Sciatic nerve (tissue), 2 donors: ENCODE measurements at regions not wholly inside any gene's neighbourhood (a gene's known extent, or its start where the extent isn't known, plus 50 kb on each side); places are given as distances from the start of the nearest gene placed in this dataset.
A peak's percentile ranks its signal among the peaks of the same experiment; 100 is the strongest.

Experiments
- ATAC-seq: fragments of 200-7000 bp; cut with Tn5 transposase; one replicate; pipeline ENCODE4 v1.9.1; 2020; ENCODE audit warnings: mild to moderate bottlenecking, moderate library complexity
- DNase-seq: peaks from one replicate; pipeline ENCODE4 v3.0.0-alpha.2; 2020; ENCODE audit warnings: low spot score
- intact Hi-C: fragments of 100-400 bp; cut with DNase I; formaldehyde crosslinking; loops from one replicate; pipeline ENCODE4 v1.14.2; 2022
- donor health status: DM: no; HTN: no; CAD: no.
- donor health status: DM: no; HTN: no; CAD: no.

DNA sequence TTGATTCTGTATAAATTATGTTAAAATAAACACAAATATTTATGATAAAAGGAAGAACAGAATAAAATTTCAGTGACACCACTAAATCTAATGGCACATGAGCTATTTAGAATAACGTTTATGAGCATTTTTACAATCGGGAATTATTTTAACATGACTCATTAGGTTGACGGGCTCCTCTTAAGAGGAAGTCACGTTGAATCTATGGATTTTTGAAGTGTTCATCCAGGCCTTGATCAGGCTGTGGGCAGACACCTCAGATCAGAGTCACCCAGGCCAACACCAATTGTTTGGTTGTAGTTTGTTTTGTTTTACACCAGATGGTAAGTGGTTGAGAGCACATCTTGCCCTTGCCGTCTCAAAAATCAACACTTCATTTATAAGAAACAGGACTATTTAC is 257.8 kb downstream of the FOXO1 start:
- intact Hi-C loops: loop anchor here (10.0 kb wide), 1 partner anchor 256 kb away; the partner anchor contains the start of gene FOXO1
- DNase-seq (no peak), ATAC-seq (no peak)

DNA sequence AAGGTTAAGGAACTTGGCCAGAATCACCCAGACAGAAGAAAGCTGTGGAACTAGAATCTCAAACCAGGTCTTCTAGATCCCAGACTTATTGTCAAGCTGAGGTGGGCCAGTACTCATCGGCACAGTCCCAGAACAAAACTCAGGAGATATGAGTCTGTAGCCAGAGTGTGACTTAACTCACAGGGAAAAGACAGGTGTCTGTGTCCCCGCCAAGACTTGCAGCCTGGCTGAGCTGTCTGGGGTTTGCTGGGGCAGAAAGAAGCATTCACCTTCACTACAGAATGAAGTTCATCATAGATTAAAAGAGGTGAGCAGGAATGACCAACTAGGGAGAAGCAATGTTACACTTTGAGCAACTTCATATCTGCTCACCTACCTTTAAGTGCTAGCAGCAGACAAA is 257.2 kb downstream of the FOXO1 start:
- ATAC-seq (no peak), DNase-seq (no peak)
- intact Hi-C loops: loop anchor here (10.0 kb wide), 1 partner anchor 256 kb away; the partner anchor contains the start of gene FOXO1

DNA sequence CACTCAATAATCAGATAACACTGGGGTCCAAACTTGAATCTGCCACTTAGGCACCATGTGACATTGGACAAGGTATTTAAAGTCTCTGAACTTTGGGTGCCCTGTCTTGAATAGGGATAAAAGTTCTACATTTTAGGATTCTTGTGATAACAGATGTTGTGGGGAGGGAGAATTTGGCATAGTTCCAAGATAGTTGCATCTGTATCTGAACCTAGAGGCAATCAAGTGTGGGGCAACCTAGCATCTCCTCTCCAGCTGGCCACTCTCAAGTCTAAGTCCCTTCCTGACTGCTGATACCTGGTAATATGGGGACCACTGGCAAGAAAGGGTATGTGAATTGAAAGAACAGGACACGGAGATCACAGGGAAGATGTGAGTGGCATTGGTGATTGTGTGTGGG is 256.1 kb downstream of the FOXO1 start:
- intact Hi-C loops: no loop called here
- DNase-seq (no peak), ATAC-seq (peak; percentile 47)

DNA sequence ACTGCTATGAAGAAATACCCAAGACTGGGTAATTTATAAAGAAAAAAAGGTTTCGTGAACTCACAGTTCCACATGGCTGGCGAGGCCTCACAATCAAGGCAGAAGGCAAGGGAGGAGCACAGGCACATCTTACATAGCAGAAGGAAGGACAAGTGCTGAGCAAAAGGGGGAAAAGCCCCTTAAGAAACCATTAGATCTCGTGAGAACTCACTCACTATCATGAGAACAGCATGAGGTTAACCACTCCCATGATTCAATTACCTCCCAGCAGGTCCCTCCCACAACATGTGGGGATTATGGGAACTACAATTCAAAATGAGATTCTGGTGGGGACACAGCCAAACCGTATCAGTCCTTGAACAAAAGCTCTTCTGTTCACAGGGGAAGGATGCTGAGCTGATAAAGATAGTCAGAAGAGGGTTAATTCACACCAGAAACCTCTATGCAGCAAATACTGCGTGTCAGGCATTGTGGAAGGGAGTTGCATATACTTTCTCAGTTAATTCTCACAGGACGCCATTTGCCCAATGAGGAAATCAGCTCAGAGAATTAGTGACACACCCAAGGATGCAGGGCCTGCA is 246.2 kb downstream of the FOXO1 start:
- DNase-seq (no peak), ATAC-seq (no peak)
- intact Hi-C loops: no loop called here

DNA sequence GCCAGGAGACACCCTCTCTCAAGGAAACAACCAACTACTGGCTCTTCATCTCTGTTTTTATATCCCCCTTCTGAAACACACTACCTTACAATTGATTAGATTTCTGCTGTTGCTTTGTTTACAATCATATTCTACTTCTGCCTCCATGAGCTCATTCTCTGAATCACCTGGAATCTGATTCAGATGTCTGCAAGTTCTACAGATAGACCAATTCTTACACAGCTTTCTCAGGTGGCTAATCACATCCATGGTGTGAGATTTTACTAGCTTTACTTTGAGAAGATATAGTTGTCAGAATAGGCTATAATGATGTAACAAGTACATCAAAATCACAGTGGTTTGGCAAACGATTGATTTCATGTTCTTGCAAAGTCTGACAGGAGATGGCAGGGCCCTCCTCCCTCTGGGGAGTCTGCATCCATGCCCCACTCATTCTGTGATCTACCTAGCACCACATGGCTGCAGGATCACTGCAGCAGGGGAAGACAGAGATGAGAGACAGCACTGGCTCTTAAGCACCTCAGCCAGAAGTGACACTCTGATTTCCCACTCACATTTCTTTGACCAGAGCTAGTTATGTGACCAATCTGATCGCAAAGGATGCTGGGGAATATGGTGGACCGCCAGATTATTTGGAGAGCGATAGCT is 243.7 kb downstream of the FOXO1 start:
- intact Hi-C loops: no loop called here
- DNase-seq (no peak), ATAC-seq (no peak)

DNA sequence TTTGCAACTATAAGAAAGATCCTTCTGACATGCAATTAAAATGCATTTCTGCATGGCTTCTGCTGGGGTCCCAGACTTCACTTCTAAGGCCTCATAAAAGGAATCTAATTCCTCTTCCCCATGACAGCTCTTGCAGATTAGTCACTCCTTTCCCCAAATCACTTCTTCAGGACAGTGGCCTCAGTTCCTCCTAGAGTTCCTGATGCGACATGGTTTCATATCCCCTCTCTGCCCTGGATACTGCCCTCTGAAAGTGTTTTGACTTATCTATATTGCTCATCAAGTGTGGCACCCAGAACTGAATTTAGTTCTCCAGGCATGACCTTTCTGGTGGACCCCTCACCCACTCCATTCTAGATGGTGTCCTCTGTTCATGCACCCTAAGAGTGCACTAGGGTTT is 238.1 kb downstream of the FOXO1 start:
- no peak for DNase-seq
- ATAC-seq: peak; percentile 23

DNA sequence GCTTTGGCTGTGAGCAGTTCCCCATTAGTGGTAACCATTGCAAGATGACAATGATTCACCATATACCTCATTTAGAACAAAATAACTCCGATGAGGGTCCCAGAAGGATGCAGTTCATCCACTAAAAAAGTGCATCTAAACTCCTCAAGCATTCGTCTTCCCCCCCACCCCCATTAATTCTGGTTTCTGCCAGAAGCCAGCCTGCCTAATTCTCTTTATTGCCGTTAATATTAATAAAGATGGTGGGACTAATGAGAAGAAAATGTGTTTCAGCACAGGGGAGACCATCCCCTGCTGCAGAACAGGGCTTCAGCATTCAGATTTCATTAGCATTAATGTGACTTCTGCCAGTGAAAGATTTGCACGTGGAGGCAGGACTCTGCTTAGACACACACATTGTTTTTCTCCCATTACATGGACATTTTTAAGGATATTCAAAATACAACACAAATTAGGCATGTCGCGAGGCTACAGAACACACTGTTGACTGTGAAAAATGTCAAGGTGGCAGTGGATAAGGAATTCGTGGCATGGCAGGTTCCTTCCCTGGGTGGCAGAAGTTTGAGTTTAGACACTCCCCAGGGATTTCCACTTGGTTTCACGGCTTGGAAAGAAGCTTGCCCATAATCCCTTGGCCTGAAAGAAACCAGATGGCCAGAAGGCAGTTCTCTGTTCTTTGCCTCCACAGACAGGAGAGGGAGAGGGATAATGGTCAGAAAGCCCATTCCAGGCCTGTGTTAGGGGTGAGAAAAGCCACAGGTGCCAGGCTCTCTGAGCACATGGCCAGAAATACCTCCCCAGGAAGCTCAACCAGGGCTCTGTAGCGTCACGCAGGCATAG is 236.5 kb downstream of the FOXO1 start:
- no peak for DNase-seq
- ATAC-seq: no peak
- intact Hi-C loops: no loop called here

More for the DNA sequence above, 238.1 kb downstream of the FOXO1 start:
- intact Hi-C loops: no loop called here

DNA sequence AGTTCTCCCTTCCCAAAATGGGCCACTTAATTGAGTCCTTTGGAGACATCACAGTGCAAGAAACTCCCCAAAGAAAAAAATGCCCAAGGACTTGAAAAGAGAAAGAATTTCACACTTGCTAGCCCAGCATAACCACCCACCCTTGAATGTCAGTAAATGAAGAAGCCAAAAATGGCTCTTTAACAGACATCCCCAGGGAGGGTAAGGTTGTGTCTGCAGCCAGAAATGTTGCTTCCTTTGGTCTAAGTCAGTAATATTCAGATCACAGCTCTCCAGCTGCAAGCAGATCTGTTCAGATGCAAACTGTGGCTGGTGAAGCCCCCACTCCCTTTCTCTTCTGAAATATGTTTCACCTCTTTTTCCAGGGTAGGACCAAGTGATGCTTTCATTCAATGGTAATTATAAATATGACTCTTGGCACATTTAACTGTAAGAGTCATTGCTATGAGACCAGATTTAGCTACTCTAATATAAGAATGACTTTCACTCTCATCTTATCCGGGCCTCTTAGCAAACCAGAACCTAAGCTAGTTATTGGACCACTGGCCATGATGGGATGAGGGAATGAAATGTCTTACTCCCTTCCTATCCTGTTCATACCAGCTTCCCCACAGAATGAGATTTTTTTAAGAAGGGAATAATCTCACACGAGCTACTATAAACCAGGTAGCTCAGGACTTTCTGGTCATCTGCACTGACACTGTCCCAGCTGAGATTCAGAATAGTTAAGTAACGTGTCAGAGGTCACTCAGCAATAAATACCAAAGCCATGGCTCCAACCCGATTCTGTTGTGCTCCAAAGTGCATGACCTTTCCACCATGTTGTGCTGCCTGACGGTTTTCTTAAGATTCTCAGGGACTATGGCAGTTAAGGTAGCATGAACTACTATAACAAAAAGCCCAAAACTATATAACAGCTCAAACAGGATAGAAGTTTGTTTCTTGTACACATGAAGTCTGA is 234.1 kb downstream of the FOXO1 start:
- peak; percentile 55 for ATAC-seq
- intact Hi-C loops: no loop called here
- DNase-seq: no peak

DNA sequence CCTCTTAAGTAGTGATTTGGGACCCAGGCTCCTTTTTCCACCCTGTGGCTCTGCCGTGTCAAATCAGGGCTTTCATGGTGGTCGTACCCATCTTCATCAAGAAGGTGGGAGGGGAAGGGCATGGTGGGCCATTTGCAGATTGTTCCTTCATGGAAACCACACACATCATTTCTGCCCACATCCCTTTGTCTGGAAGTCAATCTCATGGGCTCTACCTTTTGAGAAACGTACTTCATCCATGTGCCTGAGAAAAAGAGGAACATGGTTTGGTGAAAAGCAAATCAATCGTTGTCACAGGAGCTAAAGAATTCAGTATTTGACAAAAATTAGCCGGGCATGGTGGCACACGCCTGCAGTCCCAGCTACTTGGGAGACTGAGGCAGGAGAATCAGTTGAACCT is 233.4 kb downstream of the FOXO1 start:
- ATAC-seq (no peak), DNase-seq (no peak)
- intact Hi-C loops: no loop called here

DNA sequence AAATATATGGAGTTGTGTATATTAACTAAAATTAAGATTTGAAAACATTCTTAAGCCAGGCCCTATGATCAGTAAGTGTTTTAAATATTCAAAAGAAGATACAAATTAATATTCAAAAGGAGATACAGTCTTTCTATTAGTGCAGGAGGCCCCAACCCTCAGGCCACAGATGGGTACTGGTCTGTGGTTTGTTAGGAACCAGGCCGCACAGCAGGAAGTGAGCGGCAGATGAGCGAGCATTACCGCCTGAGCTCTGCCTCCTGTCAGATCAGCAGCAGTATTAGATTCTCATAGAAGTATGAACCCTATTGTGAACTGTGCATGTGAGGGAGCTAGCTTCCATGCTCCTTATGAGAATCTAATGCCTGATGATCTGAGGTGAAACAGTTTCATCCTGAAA is 232.9 kb downstream of the FOXO1 start:
- DNase-seq (no peak), ATAC-seq (no peak)
- intact Hi-C loops: no loop called here

DNA sequence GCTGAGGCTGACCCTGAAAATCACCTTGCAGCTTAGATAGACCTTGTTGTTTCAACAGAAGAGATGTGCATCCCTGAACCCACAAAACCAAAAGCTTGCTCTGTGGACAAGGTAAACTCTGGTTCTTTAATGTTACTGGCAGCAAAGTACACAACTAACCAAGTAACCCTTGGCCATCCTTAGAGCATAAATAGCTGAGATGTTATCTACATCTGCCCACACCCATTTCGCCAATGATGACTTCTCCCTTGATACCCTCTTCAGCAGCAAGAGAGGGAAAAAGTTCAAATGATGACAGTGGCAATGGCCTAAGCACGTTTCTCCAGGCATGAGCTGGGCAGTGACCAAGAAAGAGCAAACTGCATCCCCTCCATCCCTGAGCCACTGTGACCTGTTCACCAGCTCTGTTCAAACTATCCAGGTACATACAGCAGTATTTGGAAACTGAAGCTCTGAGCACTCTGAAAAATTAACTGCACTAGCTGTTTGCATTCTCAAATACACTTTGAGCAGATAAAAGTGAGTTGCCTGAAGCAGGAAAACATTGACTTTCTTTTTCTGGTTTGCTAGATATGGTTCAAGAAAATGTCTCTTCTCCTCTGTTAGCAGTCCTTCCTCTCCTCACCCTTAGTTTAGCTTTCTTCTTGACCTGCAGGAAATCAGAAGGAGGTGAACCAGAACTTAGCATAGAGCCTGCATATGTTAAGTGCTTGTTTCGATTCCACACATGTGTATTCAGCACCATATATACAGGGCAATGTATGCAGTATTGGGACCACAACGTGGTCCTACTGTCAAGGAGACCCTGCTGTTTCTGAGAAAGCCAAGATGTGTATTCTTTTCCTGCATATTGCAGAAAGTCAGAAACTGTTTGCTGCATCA is 231.7 kb downstream of the FOXO1 start:
- DNase-seq: no peak
- ATAC-seq: no peak
- intact Hi-C loops: loop anchor here (1.0 kb wide), 1 partner anchor 14 kb away; no protein-coding TSS in a partner anchor

DNA sequence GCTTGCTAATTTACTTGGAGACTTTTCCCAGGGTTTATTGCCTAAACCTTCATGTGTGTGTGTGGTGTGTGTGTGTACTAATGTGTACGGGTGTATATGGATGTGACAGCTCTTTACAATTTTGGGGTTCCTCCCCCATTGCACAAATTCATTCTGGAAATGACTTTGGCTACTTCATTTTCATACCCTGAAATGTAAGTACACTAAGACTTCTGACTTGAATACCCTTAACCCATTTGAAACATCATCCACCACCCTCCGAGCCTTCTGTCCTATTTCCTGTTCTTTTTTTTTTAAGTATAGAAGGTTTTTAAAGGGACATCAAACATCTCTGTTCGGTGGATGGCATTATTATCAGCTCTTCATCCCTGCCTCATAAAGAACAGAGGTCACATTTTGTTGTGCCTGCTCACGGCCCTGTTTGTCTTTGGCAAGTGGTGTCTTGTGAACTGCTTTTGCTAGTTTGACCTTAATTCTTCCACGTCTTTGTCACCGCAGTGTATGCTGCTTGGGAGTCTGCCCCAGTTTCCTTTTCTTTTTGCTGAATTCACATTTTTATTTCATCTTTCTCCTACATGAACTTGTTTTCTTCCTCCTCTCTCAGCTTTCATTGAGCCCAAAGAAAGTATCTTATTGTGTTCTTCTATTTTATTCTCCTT is 228.3 kb downstream of the FOXO1 start:
- intact Hi-C loops: no loop called here
- DNase-seq (no peak), ATAC-seq (no peak)

DNA sequence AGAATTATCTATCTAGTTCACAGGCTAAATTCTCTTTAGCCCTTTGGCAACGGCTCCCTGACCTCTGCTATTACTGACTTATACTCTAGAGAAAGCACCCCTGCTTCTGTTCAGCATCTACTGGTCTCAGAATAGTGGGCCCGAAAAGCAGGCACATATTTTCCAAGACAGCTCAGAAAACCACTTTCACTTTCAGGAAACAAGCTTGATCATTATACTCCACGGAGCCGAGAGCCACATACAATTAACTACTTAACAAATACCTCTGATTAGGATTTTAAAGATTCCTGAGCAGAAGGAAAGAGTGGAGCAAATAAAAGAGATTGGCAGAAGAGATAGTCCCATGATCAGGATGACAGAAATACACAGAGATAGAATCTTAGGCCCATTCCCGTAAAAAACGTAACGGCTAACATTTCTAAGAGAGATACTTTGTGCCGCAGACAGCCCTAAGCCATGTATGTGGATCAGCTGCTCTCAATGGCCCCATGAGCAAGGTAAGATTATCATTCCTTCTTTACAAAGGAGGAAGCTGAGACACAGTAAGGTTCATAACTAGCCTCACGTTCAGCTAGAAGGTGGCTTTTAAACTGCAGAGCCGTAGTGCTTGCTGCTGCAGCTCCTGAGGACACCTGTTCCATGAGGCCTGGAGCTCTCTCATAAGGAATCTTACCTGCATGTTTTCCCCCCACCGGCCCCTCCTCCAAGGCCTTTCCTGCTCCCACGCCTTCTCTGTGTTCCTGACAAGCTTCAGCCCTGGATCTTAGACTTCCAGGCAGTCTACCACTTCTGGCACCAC is 227.2 kb downstream of the FOXO1 start:
- DNase-seq: no peak
- intact Hi-C loops: no loop called here

DNA sequence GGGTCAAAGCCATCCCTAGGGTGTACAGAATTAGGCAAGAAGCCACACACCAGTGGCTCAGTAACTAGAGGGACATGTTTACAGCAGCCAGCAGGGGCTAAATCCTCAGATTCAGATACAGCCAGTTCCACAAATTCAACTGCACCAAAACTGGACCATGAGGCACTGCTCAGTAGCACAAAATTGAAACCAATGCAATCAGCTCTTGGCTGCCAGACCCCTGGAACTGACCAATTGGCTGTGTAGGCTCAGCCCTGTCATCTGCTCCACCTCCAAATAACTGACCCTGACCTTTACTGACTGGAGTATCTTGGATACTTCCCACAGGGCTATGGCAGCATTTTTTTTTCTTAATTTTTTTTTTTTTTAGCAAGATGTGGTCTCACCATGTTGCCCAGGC is 226.5 kb downstream of the FOXO1 start:
- intact Hi-C loops: no loop called here
- no peak for DNase-seq
- peak; percentile 84 for ATAC-seq

More for the DNA sequence above, 227.2 kb downstream of the FOXO1 start:
- peak; percentile 69 for ATAC-seq

DNA sequence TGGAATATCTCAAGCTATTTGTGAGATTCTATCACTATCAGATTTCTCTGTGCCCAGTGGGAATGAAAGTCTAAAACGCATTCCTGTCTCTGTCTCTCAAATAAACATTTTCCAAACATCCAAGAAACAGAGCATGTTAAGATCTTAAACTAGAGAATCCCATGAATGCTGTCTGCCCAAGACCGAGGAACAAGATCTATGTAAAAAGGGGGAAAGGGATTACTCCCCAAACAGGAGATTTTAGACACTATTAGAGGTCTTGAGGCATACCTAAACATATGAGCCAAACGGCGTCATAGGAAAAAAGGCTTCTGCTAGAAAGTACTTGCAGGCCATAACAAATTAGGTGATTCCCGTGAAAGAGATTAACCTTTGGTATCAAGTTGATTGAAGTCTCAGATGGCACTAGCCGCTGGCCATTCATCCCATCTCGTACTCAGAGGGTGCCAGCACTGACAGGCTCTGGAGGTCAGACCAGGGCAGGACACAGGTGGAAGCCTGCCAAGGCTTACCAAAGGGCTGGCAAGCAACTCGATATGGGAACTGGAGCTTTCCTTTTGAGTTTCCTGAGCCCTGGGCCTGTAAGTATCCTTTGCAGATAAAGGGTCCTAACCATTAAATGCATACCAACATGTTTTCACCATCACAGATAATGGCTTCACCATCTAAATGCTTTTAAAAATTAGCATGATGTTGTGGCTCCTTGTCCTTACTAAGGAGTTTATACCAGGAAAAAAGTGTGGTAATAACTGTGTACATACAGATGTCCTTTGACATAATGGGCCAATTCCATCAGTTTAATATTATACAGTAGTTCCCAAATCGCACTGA is 225.2 kb downstream of the FOXO1 start:
- DNase-seq (peak; percentile 80), ATAC-seq (peak; percentile 74)
- intact Hi-C loops: no loop called here

DNA sequence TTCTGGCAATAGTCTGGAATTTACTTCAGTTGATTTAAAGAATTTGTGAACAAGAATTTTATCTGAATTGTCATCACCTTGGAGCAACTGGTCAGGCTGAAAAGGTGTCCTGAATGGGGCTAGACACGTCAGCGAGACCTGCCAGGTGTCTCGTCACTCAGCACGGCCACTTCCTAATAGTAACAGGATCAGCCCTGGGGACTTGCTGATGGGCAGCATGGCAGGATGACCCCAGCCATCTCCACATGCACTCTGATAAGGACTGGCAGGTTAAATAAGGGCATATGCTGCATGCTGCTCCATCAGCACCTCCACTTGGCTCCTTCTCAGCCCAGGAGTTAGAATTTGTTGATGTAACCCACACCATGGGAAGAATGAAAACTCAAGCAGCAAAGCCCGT is 224.2 kb downstream of the FOXO1 start:
- no peak for ATAC-seq
- intact Hi-C loops: no loop called here

More for the DNA sequence above, 224.2 kb downstream of the FOXO1 start:
- no peak for DNase-seq
